ENCODE measurements at regions not wholly inside any gene's neighbourhood (a gene's known extent, or its start where the extent isn't known, plus 50 kb on each side); places are given as distances from the start of the nearest gene placed in this dataset.

- no peaks in the 10 kb centered on the region for H3K27me3 ChIP-seq (ENCODE audit: low read depth)
Observed at GRCh38 chr5:106423109-106423897, 1247.4 kb downstream of the EFNA5 start.

GRCh38 chr5:106420102-106420501 lies 1250.6 kb downstream of the EFNA5 start:
- H3K4me3 ChIP-seq, result no peak overlapping the region
- H3K27me3 ChIP-seq (ENCODE audit: low read depth), result no peaks in the 10 kb centered on the region
- intact Hi-C loops (cut with micrococcal nuclease), result no loop called here
- no peaks in the 10 kb centered on the region for H3K36me3 ChIP-seq
- H3K27ac ChIP-seq (replicated peaks), result no peak overlapping the region
- TF ChIP-seq, protein P1, sequence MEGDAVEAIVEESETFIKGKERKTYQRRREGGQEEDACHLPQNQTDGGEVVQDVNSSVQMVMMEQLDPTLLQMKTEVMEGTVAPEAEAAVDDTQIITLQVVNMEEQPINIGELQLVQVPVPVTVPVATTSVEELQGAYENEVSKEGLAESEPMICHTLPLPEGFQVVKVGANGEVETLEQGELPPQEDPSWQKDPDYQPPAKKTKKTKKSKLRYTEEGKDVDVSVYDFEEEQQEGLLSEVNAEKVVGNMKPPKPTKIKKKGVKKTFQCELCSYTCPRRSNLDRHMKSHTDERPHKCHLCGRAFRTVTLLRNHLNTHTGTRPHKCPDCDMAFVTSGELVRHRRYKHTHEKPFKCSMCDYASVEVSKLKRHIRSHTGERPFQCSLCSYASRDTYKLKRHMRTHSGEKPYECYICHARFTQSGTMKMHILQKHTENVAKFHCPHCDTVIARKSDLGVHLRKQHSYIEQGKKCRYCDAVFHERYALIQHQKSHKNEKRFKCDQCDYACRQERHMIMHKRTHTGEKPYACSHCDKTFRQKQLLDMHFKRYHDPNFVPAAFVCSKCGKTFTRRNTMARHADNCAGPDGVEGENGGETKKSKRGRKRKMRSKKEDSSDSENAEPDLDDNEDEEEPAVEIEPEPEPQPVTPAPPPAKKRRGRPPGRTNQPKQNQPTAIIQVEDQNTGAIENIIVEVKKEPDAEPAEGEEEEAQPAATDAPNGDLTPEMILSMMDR (IDR thresholded peaks at IDR 0.05; ENCODE audit: borderline replicate concordance), result no peak
- peaks cover 22% of the 10 kb centered on the region for H3K9me3 ChIP-seq (replicated peaks)
- no peak for DNase-seq
- no peaks in the 10 kb centered on the region for H3K4me1 ChIP-seq

More at GRCh38 chr5:106423109-106423897, 1247.4 kb downstream of the EFNA5 start:
- TF ChIP-seq, protein P1 (IDR thresholded peaks at IDR 0.05; ENCODE audit: borderline replicate concordance), result no peak
- Histone ChIP-seq H3K9me3 (replicated peaks) (peaks cover 22% of the 10 kb centered on the region), H3K36me3 (no peaks in the 10 kb centered on the region), H3K4me1 (no peaks in the 10 kb centered on the region), H3K27ac (replicated peaks) (no peak overlapping the region), H3K4me3 (no peak overlapping the region)
- no peak for DNase-seq
- intact Hi-C loops (cut with micrococcal nuclease), result no loop called here

GRCh38 chr5:106418196-106418595 lies 1252.5 kb downstream of the EFNA5 start:
- Histone ChIP-seq H3K4me3 (no peak overlapping the region), H3K27ac (replicated peaks) (no peak overlapping the region), H3K9me3 (replicated peaks) (peaks cover 10% of the 10 kb centered on the region), H3K36me3 (no peaks in the 10 kb centered on the region), H3K27me3 (ENCODE audit: low read depth) (no peaks in the 10 kb centered on the region), H3K4me1 (no peaks in the 10 kb centered on the region)
- TF ChIP-seq, protein P1 (IDR thresholded peaks at IDR 0.05; ENCODE audit: borderline replicate concordance), result no peak
- DNase-seq, result no peak
- intact Hi-C loops (cut with micrococcal nuclease), result no loop called here

DNA sequence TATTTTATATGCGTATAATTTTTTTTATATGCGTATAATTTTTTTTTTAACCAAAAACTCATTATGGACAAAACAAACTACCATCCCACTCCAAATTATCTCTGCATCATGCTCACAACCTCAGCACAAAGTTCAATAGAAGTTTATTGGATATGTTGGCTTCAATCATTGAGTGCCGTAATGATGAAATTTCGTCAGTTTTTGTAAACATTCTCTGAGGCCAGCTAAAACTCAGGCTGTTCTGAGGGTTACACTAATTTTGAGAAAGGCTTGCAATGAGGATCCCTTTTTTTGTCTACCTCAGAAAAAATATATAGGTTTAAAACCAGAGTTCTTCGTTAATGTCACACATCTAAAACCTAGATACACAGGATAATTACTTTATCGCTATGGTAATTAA lies 1253.2 kb downstream of the EFNA5 start:
- H3K4me1 ChIP-seq, result no peaks in the 10 kb centered on the region
- H3K27me3 ChIP-seq (ENCODE audit: low read depth), result no peaks in the 10 kb centered on the region
- H3K4me3 ChIP-seq, result no peak overlapping the region
- H3K27ac ChIP-seq (replicated peaks), result no peak overlapping the region
- DNase-seq, result no peak
- intact Hi-C loops (cut with micrococcal nuclease), result no loop called here
- TF ChIP-seq, protein P1 (IDR thresholded peaks at IDR 0.05; ENCODE audit: borderline replicate concordance), result no peak
- H3K9me3 ChIP-seq (replicated peaks), result peaks cover 4% of the 10 kb centered on the region
- no peaks in the 10 kb centered on the region for H3K36me3 ChIP-seq

DNA sequence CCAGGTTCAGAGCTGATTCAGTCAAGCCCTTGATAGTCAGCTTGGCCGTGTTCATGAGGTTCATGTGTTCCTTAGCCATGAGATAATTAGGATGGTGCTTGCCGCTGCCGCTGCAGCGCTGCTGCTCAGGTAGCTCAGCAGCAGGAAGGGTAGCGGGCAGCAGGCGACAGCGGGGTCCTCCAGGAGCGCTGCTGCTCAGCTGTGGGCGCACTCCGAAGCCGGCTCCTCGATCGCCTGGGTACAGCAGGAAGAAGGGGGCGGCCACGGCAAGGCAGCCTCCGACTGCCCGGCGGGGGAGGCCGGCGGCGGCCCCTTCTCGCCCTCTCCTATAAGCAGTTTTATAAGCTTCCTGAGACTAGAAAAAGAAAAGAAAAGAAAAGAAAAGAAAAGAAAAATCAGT lies 1253.6 kb downstream of the EFNA5 start:
- Histone ChIP-seq H3K27me3 (ENCODE audit: low read depth) (no peaks in the 10 kb centered on the region), H3K4me1 (no peaks in the 10 kb centered on the region), H3K9me3 (replicated peaks) (no peaks in the 10 kb centered on the region), H3K36me3 (no peaks in the 10 kb centered on the region), H3K27ac (replicated peaks) (no peak overlapping the region), H3K4me3 (no peak overlapping the region)
- intact Hi-C loops (cut with micrococcal nuclease), result no loop called here
- no peak for DNase-seq
- TF ChIP-seq, protein P1 (IDR thresholded peaks at IDR 0.05; ENCODE audit: borderline replicate concordance), result no peak

All from left ventricle myocardium inferior (tissue), 1 donor.